Osteoblast (primary cell): ENCODE measurements at regions not wholly inside any gene's neighbourhood (a gene's known extent, or its start where the extent isn't known, plus 50 kb on each side); places are given as distances from the start of the nearest gene placed in this dataset.
A peak's percentile ranks its signal among the peaks of the same experiment; 100 is the strongest.

Experiments
- DNase-seq: peaks from one replicate; pipeline ENCODE4 v3.0.0; 2011; ENCODE audit warnings: low spot score, mixed read lengths; ENCODE audit not compliant: insufficient read length; ENCODE audit errors: missing footprints
- H2AFZ ChIP-seq: 2 replicates; pipeline ENCODE4 v1.6.0; 2011; ENCODE audit warnings: mild to moderate bottlenecking, low read length
- H3K27ac ChIP-seq: 2 replicates; pipeline ENCODE4 v1.5.1; 2011; ENCODE audit warnings: mild to moderate bottlenecking, low read depth, low read length, moderate library complexity
- H3K27me3 ChIP-seq: 2 replicates; pipeline ENCODE4 v1.6.0; 2012; ENCODE audit warnings: mild to moderate bottlenecking, control low read depth, inconsistent platforms, low read length, moderate library complexity; ENCODE audit not compliant: insufficient read depth
- H3K36me3 ChIP-seq: 2 replicates; pipeline ENCODE4 v1.5.1; 2011; ENCODE audit warnings: mild to moderate bottlenecking, low read length, control low read depth, moderate library complexity; ENCODE audit not compliant: insufficient read depth
- H3K4me1 ChIP-seq: 2 replicates; pipeline ENCODE4 v1.5.1; 2011; ENCODE audit warnings: mild to moderate bottlenecking, low read length, control low read depth, moderate library complexity; ENCODE audit not compliant: insufficient read depth
- H3K4me2 ChIP-seq: 2 replicates; pipeline ENCODE4 v1.6.0; 2011; ENCODE audit warnings: mild to moderate bottlenecking, low read length; ENCODE audit not compliant: insufficient read depth
- H3K4me3 ChIP-seq: fragments of 200-600 bp; sonication (generic); 3 replicates; pipeline ENCODE4 v1.5.1; 2012; ENCODE audit warnings: mild to moderate bottlenecking, low read length, inconsistent platforms; ENCODE audit not compliant: insufficient read depth
- H3K79me2 ChIP-seq: 2 replicates; pipeline ENCODE4 v1.6.0; 2012; ENCODE audit warnings: mild to moderate bottlenecking, low read length, control low read depth, inconsistent platforms; ENCODE audit not compliant: insufficient read depth
- H3K9me3 ChIP-seq: 2 replicates; pipeline ENCODE4 v1.5.1; 2011; ENCODE audit warnings: low read depth, low read length, control low read depth
- H4K20me1 ChIP-seq: 2 replicates; pipeline ENCODE4 v1.6.0; 2012; ENCODE audit warnings: mild to moderate bottlenecking, low read length, control low read depth; ENCODE audit not compliant: insufficient read depth
- TF ChIP-seq, protein P1 (sequence below): IDR thresholded peaks from 2 replicates; pipeline ENCODE4 v1.5.1; 2011; ENCODE audit warnings: mild to moderate bottlenecking, low read depth, low read length, moderate library complexity; ENCODE audit errors: extremely low read depth

DNA sequence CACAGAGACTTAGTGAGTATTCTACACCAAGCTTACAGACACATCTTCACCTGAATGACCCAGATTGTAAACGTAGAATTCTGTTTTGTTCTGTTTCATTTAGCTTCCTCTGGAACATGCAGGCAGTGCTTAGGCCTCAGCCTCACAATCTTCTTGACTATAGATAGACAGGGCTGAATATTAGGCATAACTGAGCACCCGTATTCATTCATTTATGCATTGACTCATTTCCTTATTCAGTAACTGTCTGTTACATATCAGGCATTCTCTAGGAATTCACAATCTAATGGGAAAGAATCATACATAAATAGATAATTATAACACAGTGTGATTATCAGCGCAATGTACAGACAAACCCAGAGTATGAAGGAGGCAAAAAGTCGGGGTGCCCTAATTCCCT, 124.9 kb upstream of the ETAA1 start:
- no peaks in the 10 kb centered on the region for H3K27me3 ChIP-seq
- no peak overlapping the region for H3K4me2 ChIP-seq
- no peaks in the 10 kb centered on the region for H3K79me2 ChIP-seq
- TF ChIP-seq, protein P1, sequence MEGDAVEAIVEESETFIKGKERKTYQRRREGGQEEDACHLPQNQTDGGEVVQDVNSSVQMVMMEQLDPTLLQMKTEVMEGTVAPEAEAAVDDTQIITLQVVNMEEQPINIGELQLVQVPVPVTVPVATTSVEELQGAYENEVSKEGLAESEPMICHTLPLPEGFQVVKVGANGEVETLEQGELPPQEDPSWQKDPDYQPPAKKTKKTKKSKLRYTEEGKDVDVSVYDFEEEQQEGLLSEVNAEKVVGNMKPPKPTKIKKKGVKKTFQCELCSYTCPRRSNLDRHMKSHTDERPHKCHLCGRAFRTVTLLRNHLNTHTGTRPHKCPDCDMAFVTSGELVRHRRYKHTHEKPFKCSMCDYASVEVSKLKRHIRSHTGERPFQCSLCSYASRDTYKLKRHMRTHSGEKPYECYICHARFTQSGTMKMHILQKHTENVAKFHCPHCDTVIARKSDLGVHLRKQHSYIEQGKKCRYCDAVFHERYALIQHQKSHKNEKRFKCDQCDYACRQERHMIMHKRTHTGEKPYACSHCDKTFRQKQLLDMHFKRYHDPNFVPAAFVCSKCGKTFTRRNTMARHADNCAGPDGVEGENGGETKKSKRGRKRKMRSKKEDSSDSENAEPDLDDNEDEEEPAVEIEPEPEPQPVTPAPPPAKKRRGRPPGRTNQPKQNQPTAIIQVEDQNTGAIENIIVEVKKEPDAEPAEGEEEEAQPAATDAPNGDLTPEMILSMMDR, result no peak
- no peaks in the 10 kb centered on the region for H3K36me3 ChIP-seq
- peaks cover 6% of the 10 kb centered on the region for H3K4me1 ChIP-seq
- H2AFZ ChIP-seq, result peak overlapping the region; percentile 89
- H3K27ac ChIP-seq, result peak overlapping the region; percentile 9
- no peaks in the 10 kb centered on the region for H4K20me1 ChIP-seq
- H3K4me3 ChIP-seq, result no peak overlapping the region
- no peaks in the 10 kb centered on the region for H3K9me3 ChIP-seq
- DNase-seq, result peak; percentile 11

DNA sequence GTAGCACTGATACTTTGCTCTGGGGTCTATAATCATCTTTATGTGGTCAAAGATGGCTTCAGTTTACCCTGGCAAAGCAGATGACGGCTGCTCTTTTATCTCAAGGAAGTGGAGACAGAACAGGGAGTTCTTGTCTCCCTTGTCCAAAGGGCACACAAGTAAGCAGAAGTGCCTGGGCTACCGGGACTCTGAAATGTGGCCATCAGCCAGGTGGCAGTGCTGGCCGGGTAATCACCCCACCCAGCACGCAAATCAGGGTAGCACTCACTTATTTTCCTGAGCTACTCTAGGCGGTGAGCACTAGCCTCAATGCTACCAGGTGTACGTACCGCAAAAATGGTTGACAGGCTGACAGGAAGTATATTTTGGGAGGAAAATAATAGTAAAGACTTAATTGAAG, 119.7 kb upstream of the ETAA1 start:
- H3K27me3 ChIP-seq, result no peaks in the 10 kb centered on the region
- TF ChIP-seq, protein P1, result no peak
- H3K27ac ChIP-seq, result no peak overlapping the region
- no peaks in the 10 kb centered on the region for H3K79me2 ChIP-seq
- H4K20me1 ChIP-seq, result no peaks in the 10 kb centered on the region
- no peak overlapping the region for H3K4me2 ChIP-seq
- DNase-seq, result no peak
- H3K9me3 ChIP-seq, result no peaks in the 10 kb centered on the region
- no peak overlapping the region for H3K4me3 ChIP-seq
- no peaks in the 10 kb centered on the region for H3K36me3 ChIP-seq
- H2AFZ ChIP-seq, result no peak overlapping the region
- peaks cover under 1% of the 10 kb centered on the region for H3K4me1 ChIP-seq

DNA sequence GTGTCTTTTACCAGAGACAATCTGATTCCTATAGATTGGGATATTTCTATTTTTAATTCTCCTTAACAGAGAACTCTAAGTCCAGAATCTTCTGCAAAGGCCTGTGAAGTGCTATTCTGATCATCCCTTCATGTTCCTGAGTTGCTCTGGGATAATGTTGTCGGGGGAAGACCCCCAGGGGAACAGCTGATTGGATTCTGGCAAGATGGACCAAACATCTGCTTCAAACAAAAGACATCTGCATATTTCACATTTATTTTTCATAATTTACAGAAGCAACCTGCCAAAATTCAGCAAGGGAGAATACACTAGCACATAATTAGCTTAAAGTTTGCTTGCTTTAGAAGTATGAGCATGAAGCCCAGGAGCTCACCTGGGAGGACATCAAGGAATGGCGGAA, 116.0 kb upstream of the ETAA1 start:
- no peaks in the 10 kb centered on the region for H4K20me1 ChIP-seq
- TF ChIP-seq, protein P1, result no peak
- H2AFZ ChIP-seq, result no peak overlapping the region
- no peaks in the 10 kb centered on the region for H3K36me3 ChIP-seq
- H3K4me2 ChIP-seq, result no peak overlapping the region
- no peak for DNase-seq
- H3K27ac ChIP-seq, result no peak overlapping the region
- H3K27me3 ChIP-seq, result no peaks in the 10 kb centered on the region
- no peaks in the 10 kb centered on the region for H3K79me2 ChIP-seq
- no peak overlapping the region for H3K4me3 ChIP-seq
- H3K9me3 ChIP-seq, result no peaks in the 10 kb centered on the region
- no peaks in the 10 kb centered on the region for H3K4me1 ChIP-seq

DNA sequence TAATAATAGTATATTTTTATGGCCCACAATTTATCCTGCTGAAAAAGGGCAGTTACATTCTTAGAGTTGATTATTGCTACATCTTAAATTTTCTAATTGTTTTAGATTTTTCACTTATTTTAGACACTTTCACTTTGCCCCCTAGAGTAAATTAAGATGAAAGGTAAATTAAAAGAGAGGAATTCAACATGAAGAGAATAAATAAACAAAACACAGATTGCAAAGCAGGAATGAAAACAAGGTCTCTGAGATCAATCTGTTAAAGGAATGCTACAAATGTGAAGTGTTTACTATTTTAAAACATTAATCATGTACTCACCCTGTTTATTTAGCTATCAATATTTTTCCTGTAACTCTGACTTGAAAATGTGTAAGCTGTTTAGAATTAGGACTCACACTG, 113.5 kb upstream of the ETAA1 start:
- no peak overlapping the region for H3K4me2 ChIP-seq
- DNase-seq, result no peak
- H3K36me3 ChIP-seq, result no peaks in the 10 kb centered on the region
- H3K27ac ChIP-seq, result no peak overlapping the region
- no peaks in the 10 kb centered on the region for H3K4me1 ChIP-seq
- TF ChIP-seq, protein P1, result no peak
- H3K4me3 ChIP-seq, result no peak overlapping the region
- H2AFZ ChIP-seq, result no peak overlapping the region
- H3K27me3 ChIP-seq, result no peaks in the 10 kb centered on the region
- H3K9me3 ChIP-seq, result no peaks in the 10 kb centered on the region
- no peaks in the 10 kb centered on the region for H3K79me2 ChIP-seq
- H4K20me1 ChIP-seq, result no peaks in the 10 kb centered on the region
